GM11168 (cell line): ENCODE measurements at regions not wholly inside any gene's neighbourhood (a gene's known extent, or its start where the extent isn't known, plus 50 kb on each side); places are given as distances from the start of the nearest gene placed in this dataset.

Source experiments
- in situ Hi-C: fragments of 300-500 bp; cut with MboI; formaldehyde crosslinking; loops from one replicate; pipeline ENCODE4 v1.12.0; 2022; ENCODE audit warnings: low sequenced_read_pairs; ENCODE audit not compliant: unreplicated experiment

GRCh38 chrX:78506248-78506647, 152.9 kb downstream of the RTL3 start:
- in situ Hi-C loops = no loop called here

- in situ Hi-C loops = no loop called here
Measured at GRCh38 chrX:78496483-78496882, 162.6 kb downstream of the RTL3 start.

GRCh38 chrX:78493180-78493579, 165.8 kb upstream of the CYSLTR1 start:
- in situ Hi-C loops = no loop called here

GRCh38 chrX:78476701-78477100, 149.3 kb upstream of the CYSLTR1 start:
- in situ Hi-C loops = no loop called here

- in situ Hi-C loops = no loop called here
Measured at GRCh38 chrX:78456909-78457308, 129.5 kb upstream of the CYSLTR1 start.

- in situ Hi-C loops = no loop called here
Measured at GRCh38 chrX:78455901-78456300, 128.5 kb upstream of the CYSLTR1 start.

- in situ Hi-C loops = no loop called here
Measured at GRCh38 chrX:78452356-78452755, 124.9 kb upstream of the CYSLTR1 start.

GRCh38 chrX:78437621-78438020, 110.2 kb upstream of the CYSLTR1 start:
- in situ Hi-C loops = no loop called here

- in situ Hi-C loops = no loop called here
Measured at GRCh38 chrX:78429172-78429571, 101.8 kb upstream of the CYSLTR1 start.

- in situ Hi-C loops = no loop called here
Measured at GRCh38 chrX:78388663-78389062, 61.3 kb upstream of the CYSLTR1 start.

- in situ Hi-C loops = no loop called here
Measured at GRCh38 chrX:78387364-78387763, 60.0 kb upstream of the CYSLTR1 start.

- in situ Hi-C loops = no loop called here
Measured at GRCh38 chrX:78384486-78384885, 57.1 kb upstream of the CYSLTR1 start.

- in situ Hi-C loops = no loop called here
Measured at GRCh38 chrX:78383594-78383993, 56.2 kb upstream of the CYSLTR1 start.

GRCh38 chrX:78378476-78379115, 51.2 kb upstream of the CYSLTR1 start:
- in situ Hi-C loops = no loop called here
